GM13976 (cell line): ENCODE measurements at regions not wholly inside any gene's neighbourhood (a gene's known extent, or its start where the extent isn't known, plus 50 kb on each side); places are given as distances from the start of the nearest gene placed in this dataset.

Experiments used
- DNase-seq: peaks from one replicate; pipeline ENCODE4 v3.0.0; 2012; ENCODE audit warnings: low spot score
- in situ Hi-C: fragments of 300-500 bp; cut with MboI; formaldehyde crosslinking; loops from one replicate; pipeline ENCODE4 v1.12.0; 2022; ENCODE audit warnings: low sequenced_read_pairs, mixed read lengths, inconsistent platforms; ENCODE audit not compliant: unreplicated experiment
- TF ChIP-seq, protein P1 (sequence below): IDR thresholded peaks from 2 replicates; pipeline ENCODE4 v1.5.1; 2012; ENCODE audit warnings: borderline replicate concordance, mild to moderate bottlenecking; ENCODE audit not compliant: insufficient read depth; ENCODE audit errors: extremely low read depth, missing control alignments, control extremely low read depth

GRCh38 chr5:114702731-114703130, 340.9 kb downstream of the KCNN2 start:
- in situ Hi-C loops: no loop called here
- no peak for DNase-seq
- TF ChIP-seq, protein P1, sequence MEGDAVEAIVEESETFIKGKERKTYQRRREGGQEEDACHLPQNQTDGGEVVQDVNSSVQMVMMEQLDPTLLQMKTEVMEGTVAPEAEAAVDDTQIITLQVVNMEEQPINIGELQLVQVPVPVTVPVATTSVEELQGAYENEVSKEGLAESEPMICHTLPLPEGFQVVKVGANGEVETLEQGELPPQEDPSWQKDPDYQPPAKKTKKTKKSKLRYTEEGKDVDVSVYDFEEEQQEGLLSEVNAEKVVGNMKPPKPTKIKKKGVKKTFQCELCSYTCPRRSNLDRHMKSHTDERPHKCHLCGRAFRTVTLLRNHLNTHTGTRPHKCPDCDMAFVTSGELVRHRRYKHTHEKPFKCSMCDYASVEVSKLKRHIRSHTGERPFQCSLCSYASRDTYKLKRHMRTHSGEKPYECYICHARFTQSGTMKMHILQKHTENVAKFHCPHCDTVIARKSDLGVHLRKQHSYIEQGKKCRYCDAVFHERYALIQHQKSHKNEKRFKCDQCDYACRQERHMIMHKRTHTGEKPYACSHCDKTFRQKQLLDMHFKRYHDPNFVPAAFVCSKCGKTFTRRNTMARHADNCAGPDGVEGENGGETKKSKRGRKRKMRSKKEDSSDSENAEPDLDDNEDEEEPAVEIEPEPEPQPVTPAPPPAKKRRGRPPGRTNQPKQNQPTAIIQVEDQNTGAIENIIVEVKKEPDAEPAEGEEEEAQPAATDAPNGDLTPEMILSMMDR: no peak

DNA sequence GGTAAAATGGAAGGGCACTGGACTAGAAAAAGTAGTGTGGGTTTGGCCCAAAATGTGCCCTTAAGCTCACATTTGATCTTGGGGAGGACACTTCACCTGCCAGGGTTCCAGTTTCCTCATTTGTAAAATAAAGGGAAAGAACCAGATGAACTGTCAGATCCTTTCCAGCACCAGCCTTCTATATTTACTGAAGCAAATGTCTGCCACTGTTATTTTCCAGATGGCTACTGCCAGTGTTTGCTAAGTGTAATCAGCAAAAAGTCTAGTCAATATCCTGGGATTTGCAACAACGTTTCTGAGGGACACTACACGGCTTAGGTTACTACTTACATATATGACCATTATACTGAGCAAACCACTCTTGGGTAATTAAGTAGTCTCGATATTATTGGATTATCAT, 340.3 kb downstream of the KCNN2 start:
- no peak for DNase-seq
- in situ Hi-C loops: no loop called here
- TF ChIP-seq, protein P1: no peak

- DNase-seq: no peak
- in situ Hi-C loops: no loop called here
- TF ChIP-seq, protein P1: no peak
Observed at GRCh38 chr5:114700823-114701222, 339.0 kb downstream of the KCNN2 start.

DNA sequence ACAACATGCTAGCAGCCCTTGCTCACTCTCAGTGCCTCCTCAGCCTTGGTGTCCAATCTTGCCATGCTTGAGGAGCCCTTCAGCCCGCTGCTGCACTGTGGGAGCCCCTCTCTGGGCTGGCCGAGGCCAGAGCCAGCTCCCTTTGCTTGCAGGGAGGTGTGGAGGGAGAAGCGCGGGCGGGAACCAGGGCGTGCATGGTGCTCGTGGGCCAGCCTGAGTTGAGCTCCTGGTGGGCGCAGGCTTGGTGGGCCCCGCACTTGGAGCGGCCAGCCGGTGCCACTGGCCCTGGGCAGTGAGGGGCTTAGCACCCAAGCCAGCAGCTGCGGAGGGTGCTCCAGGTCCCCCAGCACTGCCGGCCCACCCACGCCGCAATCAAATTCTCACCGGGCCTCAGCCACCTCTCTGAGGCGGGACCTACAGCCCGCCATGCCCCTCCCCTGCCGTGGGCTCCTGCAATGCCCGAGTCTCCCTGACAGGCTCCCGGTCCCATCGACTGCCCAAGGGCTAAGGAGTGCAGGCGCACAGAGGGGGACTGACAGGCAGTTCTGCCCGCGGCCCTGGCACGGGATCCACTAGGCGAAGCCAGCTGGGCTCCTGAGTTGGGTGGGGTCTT, 333.5 kb downstream of the KCNN2 start:
- TF ChIP-seq, protein P1: no peak
- DNase-seq: no peak
- in situ Hi-C loops: no loop called here

DNA sequence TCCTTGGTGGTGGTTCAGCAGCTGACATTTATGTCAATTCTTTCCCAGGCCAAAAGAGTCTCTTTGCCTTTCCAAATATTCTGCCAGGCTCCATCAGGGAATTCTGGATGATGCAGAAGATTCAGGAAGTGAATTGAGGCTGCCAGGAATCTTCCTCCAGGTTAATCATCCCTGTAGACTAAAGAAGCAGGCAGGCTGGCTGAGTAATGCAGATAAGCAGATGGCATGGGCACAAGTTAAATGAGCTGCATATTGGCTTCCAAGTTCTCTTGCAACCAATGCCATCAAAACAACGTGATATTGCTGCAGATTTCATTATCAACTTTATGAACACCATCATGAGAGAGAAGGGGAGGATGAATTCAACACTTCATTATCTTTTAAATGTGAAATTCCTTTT, 324.5 kb downstream of the KCNN2 start:
- TF ChIP-seq, protein P1: no peak
- in situ Hi-C loops: no loop called here
- no peak for DNase-seq

- no peak for DNase-seq
- in situ Hi-C loops: no loop called here
- TF ChIP-seq, protein P1: no peak
Observed at GRCh38 chr5:114678778-114679177, 316.9 kb downstream of the KCNN2 start.

- in situ Hi-C loops: no loop called here
- TF ChIP-seq, protein P1: no peak
- no peak for DNase-seq
Observed at GRCh38 chr5:114665551-114665950, 303.7 kb downstream of the KCNN2 start.
